ENCODE measurements at regions not wholly inside any gene's neighbourhood (a gene's known extent, or its start where the extent isn't known, plus 50 kb on each side); places are given as distances from the start of the nearest gene placed in this dataset.

DNA sequence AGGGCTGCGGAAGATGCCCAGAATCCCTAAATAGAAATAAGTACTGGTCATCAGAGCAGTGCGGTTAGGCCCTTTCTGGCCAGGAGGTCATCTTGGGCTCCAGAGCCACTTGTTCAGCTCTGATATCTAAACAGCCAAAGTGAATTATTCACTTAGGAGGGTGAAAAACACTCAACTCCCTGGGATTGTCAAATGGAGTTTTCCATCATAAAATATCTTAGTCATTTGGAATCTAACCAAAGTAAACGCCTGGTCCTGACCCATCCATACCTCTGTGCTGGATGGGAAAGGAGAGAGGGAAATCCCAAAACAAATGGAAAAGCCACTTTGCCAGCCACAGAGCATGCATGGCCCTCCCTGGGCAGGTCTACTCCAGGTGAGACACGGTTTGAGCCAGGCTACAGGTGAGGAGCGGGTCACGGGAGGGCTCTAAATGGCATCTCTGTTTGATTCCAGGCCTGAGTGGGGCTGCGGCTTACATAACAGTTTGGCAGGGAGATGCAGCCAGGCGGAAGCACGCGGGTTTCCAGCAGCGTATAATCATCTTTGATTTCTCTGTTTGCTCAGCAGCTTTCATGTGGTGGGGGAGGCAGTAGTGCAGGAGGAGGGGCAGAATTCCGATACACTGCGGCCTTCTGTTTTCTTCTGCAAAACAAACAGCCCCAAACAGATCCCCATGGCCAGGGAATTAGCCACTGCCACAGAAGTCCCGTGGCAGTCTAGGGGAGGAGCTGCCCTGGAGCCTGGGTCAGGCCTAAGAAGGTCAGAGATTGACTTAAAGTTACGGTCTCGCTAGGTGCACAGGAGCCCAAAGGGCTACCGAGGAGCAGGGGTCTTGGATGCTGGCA, 59.1 kb upstream of the ZNF648 start:
- Mint-ChIP-seq H3K4me3 (ENCODE audit: unreplicated experiment) (no peak overlapping the region), H3K27ac (ENCODE audit: unreplicated experiment) (no peak overlapping the region), H3K36me3 (ENCODE audit: unreplicated experiment) (no peaks in the 10 kb centered on the region), H3K27me3 (ENCODE audit: unreplicated experiment) (peaks cover 2% of the 10 kb centered on the region), H3K4me1 (ENCODE audit: low read depth, unreplicated experiment) (no peaks in the 10 kb centered on the region), H3K9me3 (ENCODE audit: unreplicated experiment) (no peaks in the 10 kb centered on the region)
- DNase-seq, result no peak
- TF ChIP-seq, protein P1, sequence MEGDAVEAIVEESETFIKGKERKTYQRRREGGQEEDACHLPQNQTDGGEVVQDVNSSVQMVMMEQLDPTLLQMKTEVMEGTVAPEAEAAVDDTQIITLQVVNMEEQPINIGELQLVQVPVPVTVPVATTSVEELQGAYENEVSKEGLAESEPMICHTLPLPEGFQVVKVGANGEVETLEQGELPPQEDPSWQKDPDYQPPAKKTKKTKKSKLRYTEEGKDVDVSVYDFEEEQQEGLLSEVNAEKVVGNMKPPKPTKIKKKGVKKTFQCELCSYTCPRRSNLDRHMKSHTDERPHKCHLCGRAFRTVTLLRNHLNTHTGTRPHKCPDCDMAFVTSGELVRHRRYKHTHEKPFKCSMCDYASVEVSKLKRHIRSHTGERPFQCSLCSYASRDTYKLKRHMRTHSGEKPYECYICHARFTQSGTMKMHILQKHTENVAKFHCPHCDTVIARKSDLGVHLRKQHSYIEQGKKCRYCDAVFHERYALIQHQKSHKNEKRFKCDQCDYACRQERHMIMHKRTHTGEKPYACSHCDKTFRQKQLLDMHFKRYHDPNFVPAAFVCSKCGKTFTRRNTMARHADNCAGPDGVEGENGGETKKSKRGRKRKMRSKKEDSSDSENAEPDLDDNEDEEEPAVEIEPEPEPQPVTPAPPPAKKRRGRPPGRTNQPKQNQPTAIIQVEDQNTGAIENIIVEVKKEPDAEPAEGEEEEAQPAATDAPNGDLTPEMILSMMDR (IDR thresholded peaks at IDR 0.05; ENCODE audit: partially characterized antibody, unreplicated experiment), result no peak

DNA sequence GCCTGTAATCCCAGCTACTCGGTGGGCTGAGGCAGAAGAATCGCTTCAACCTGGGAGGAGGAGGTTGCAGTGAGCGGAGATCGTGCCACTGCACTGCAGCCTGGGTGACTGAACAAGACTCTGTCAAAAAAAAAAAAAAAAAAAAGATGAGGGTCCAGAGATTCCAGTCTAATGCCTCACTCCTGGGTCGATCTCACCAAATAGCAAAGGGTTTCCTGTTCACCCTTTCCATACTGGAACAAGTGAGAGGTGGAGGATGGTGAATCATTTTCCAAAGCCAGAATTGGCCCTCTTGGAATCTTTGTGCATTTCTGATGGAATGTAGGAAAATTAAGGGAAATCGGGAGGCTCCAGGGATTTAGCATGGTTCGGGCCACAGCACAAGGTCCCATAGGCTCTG, 58.1 kb upstream of the ZNF648 start:
- Mint-ChIP-seq H3K27ac (ENCODE audit: unreplicated experiment) (no peak overlapping the region), H3K27me3 (ENCODE audit: unreplicated experiment) (peaks cover 3% of the 10 kb centered on the region), H3K4me3 (ENCODE audit: unreplicated experiment) (no peak overlapping the region), H3K36me3 (ENCODE audit: unreplicated experiment) (no peaks in the 10 kb centered on the region), H3K4me1 (ENCODE audit: low read depth, unreplicated experiment) (no peaks in the 10 kb centered on the region), H3K9me3 (ENCODE audit: unreplicated experiment) (no peaks in the 10 kb centered on the region)
- TF ChIP-seq, protein P1 (IDR thresholded peaks at IDR 0.05; ENCODE audit: partially characterized antibody, unreplicated experiment), result no peak
- DNase-seq, result no peak

DNA sequence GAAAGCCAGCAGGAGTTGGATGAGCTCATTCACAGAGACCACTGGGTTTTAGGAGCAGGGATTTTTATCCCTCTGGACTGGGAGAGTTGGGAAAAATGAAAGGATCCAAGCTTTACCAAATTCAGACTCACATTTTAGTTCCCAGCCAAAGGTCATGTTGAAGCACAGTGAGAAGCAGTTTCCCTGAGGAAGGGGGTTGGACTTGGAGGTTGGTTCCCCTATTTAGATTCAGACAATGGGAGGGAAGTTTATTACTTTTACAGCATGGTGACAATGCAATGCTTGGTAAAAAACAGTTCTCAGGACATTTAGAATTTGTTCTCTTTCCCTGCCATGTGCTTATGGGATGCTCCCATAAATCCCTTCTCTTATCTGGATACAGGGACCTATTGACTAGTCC, 57.3 kb upstream of the ZNF648 start:
- TF ChIP-seq, protein P1 (IDR thresholded peaks at IDR 0.05; ENCODE audit: partially characterized antibody, unreplicated experiment), result no peak
- Mint-ChIP-seq H3K36me3 (ENCODE audit: unreplicated experiment) (no peaks in the 10 kb centered on the region), H3K27ac (ENCODE audit: unreplicated experiment) (no peak overlapping the region), H3K27me3 (ENCODE audit: unreplicated experiment) (peaks cover 3% of the 10 kb centered on the region), H3K4me3 (ENCODE audit: unreplicated experiment) (no peak overlapping the region), H3K9me3 (ENCODE audit: unreplicated experiment) (no peaks in the 10 kb centered on the region), H3K4me1 (ENCODE audit: low read depth, unreplicated experiment) (no peaks in the 10 kb centered on the region)
- DNase-seq, result no peak

DNA sequence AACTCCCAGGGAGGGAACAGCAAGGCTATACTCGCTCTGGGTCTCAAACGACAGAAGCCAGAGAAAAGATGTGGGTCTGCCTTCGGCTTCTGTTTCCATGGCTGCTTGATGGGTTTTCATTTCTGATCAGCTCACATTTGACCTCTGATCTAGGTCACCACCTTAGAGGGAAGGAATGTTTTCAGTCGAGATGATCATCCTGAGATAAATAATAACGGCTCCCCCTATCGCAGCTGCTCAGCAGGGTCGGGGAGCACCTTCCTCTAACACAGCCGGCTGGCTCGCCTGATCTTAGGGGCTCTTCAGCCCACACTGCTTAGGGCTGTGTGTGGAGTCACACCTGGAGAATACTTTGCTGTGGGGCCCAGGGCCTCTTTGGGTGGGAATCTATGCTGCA, 53.1 kb upstream of the ZNF648 start:
- Mint-ChIP-seq H3K27ac (ENCODE audit: unreplicated experiment) (no peak overlapping the region), H3K27me3 (ENCODE audit: unreplicated experiment) (peaks cover 6% of the 10 kb centered on the region), H3K36me3 (ENCODE audit: unreplicated experiment) (no peaks in the 10 kb centered on the region), H3K9me3 (ENCODE audit: unreplicated experiment) (no peaks in the 10 kb centered on the region), H3K4me1 (ENCODE audit: low read depth, unreplicated experiment) (no peaks in the 10 kb centered on the region), H3K4me3 (ENCODE audit: unreplicated experiment) (no peak overlapping the region)
- DNase-seq, result no peak
- TF ChIP-seq, protein P1 (IDR thresholded peaks at IDR 0.05; ENCODE audit: partially characterized antibody, unreplicated experiment), result no peak

DNA sequence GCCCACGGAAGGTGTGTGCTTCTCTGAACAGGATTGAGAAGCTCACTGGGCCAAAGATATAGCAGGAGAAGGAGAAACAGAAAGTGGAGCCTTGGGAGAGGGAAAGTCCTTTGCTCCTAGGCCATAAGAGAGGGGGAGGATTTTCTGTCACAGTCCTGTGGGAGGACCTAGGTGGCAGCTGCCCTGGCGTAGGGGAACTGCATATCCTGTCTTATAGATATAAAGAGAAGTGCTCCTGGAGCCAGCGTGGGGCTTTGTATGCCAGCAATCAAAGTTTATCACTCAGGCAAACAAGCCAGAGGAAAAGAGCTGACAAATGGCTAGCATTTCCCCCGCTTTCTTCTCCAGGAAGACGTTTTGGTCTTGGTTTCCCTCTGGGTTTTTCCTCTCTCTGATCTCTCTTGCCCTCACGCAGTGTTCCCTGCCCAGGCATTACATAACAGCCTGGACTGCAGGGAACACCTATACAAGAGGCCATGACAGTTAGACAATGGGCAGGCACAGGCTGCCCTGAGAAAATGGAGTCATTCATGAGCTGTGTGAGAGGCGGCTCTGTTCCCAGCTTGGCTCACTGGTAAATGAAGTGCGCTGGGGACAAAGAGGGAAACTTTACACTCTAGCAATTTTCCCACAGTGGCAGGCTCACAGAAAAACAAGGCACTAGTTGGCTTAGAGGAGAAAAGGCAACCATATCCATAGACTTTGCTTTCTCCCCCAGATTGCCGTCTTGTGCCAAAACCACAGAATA, 52.5 kb upstream of the ZNF648 start:
- peaks cover 6% of the 10 kb centered on the region for H3K27me3 Mint-ChIP-seq (ENCODE audit: unreplicated experiment)
- H3K4me3 Mint-ChIP-seq (ENCODE audit: unreplicated experiment), result no peak overlapping the region
- DNase-seq, result no peak
- no peaks in the 10 kb centered on the region for H3K9me3 Mint-ChIP-seq (ENCODE audit: unreplicated experiment)
- no peaks in the 10 kb centered on the region for H3K4me1 Mint-ChIP-seq (ENCODE audit: low read depth, unreplicated experiment)
- TF ChIP-seq, protein P1 (IDR thresholded peaks at IDR 0.05; ENCODE audit: partially characterized antibody, unreplicated experiment), result no peak
- H3K27ac Mint-ChIP-seq (ENCODE audit: unreplicated experiment), result no peak overlapping the region
- no peaks in the 10 kb centered on the region for H3K36me3 Mint-ChIP-seq (ENCODE audit: unreplicated experiment)

All from glutamatergic neuron (in vitro differentiated cells).